ENCODE measurements at regions not wholly inside any gene's neighbourhood (a gene's known extent, or its start where the extent isn't known, plus 50 kb on each side); places are given as distances from the start of the nearest gene placed in this dataset.
"Not testable (repeated sequence)": the region's sequence is repeated elsewhere in the genome, so short reads cannot be mapped to it uniquely, and the experiment has no call there.

- no peak for DNase-seq
Measured at GRCh38 chr4:155037031-155037430, 171.4 kb upstream of the NPY2R start.

- DNase-seq: no peak
Measured at GRCh38 chr4:155038459-155038858, 170.0 kb upstream of the NPY2R start.

GRCh38 chr4:155039162-155039561 lies 169.3 kb upstream of the NPY2R start:
- no peak for DNase-seq

GRCh38 chr4:155040031-155040430 lies 168.4 kb upstream of the NPY2R start:
- DNase-seq: no peak

GRCh38 chr4:155042014-155042413 lies 166.4 kb upstream of the NPY2R start:
- DNase-seq: no peak

- not testable (repeated sequence) for DNase-seq
Measured at GRCh38 chr4:155044251-155044650, 164.2 kb upstream of the NPY2R start.

- DNase-seq: no peak
Measured at GRCh38 chr4:155047755-155048154, 160.7 kb upstream of the NPY2R start.

GRCh38 chr4:155054042-155054441 lies 154.4 kb upstream of the NPY2R start:
- DNase-seq: not testable (repeated sequence)

GRCh38 chr4:155060419-155060818 lies 148.0 kb upstream of the NPY2R start:
- no peak for DNase-seq

- no peak for DNase-seq
Measured at GRCh38 chr4:155060873-155061272, 147.6 kb upstream of the NPY2R start.

- no peak for DNase-seq
Measured at GRCh38 chr4:155062948-155063347, 145.5 kb upstream of the NPY2R start.

GRCh38 chr4:155064934-155065333 lies 143.5 kb upstream of the NPY2R start:
- not testable (repeated sequence) for DNase-seq

GRCh38 chr4:155066871-155067270 lies 141.6 kb upstream of the NPY2R start:
- DNase-seq: no peak

GRCh38 chr4:155071962-155072361 lies 136.5 kb upstream of the NPY2R start:
- DNase-seq: no peak

GRCh38 chr4:155072417-155072816 lies 136.0 kb upstream of the NPY2R start:
- no peak for DNase-seq

- DNase-seq: no peak
Measured at GRCh38 chr4:155073852-155074251, 134.6 kb upstream of the NPY2R start.

- no peak for DNase-seq
Measured at GRCh38 chr4:155076256-155076785, 132.1 kb upstream of the NPY2R start.

- DNase-seq: no peak
Measured at GRCh38 chr4:155077452-155078229, 130.8 kb upstream of the NPY2R start.

- DNase-seq: no peak
Measured at GRCh38 chr4:155079871-155080270, 128.6 kb upstream of the NPY2R start.

- DNase-seq: no peak
Measured at GRCh38 chr4:155081222-155081621, 127.2 kb upstream of the NPY2R start.

GRCh38 chr4:155085843-155086530 lies 122.4 kb upstream of the NPY2R start:
- no peak for DNase-seq

GRCh38 chr4:155094201-155094820 lies 114.1 kb upstream of the NPY2R start:
- DNase-seq: no peak

GRCh38 chr4:155099231-155099630 lies 109.2 kb upstream of the NPY2R start:
- DNase-seq: no peak

GRCh38 chr4:155106629-155107028 lies 101.8 kb upstream of the NPY2R start:
- DNase-seq: no peak

Measured in left hindlimb (tissue), 1 donor.